Ovary (tissue), 7 donors: ENCODE measurements at regions not wholly inside any gene's neighbourhood (a gene's known extent, or its start where the extent isn't known, plus 50 kb on each side); places are given as distances from the start of the nearest gene placed in this dataset.

Experiments
- DNase-seq, 5 donors: peaks; one replicate each; pipeline ENCODE4 v3.0.0-alpha.2; 2019 to 2020
- H3K27ac ChIP-seq, 2 donors: fragments of 200-600 bp; one replicate each; pipeline versions ENCODE4 v1.5.1 to v1.8.0; 2019 to 2022
- H3K27me3 ChIP-seq: fragments of 200-600 bp; one replicate; pipeline ENCODE4 v1.8.0; 2022
- H3K36me3 ChIP-seq: fragments of 200-600 bp; sonication (generic); one replicate; pipeline ENCODE4 v1.5.1; 2019
- H3K4me1 ChIP-seq: one replicate; pipeline ENCODE4 v1.8.1; 2013; ENCODE audit warnings: mild to moderate bottlenecking, moderate library complexity; ENCODE audit not compliant: insufficient read depth
- H3K4me3 ChIP-seq: fragments of 200-600 bp; sonication (generic); one replicate; pipeline ENCODE4 v1.5.1; 2017
- H3K9me3 ChIP-seq, 2 donors: fragments of 200-600 bp in 1 of 2; sonication (generic) in 1 of 2; one replicate each; pipeline versions ENCODE4 v1.5.1 to v1.8.1; 2013 to 2019; ENCODE audit warnings: mild to moderate bottlenecking in 1 of 2, moderate library complexity in 1 of 2
- CTCF ChIP-seq, 3 donors: fragments of 450-650 bp in 2 of 3; fragments of 200-600 bp in 1 of 3; IDR thresholded peaks; one replicate each; pipeline versions ENCODE4 v1.5.1 to v1.8.0; 2016 to 2022; ENCODE audit warnings: antibody characterized with exemption in 3 of 3, mild to moderate bottlenecking in 1 of 3
- EP300 ChIP-seq: sonication (generic); formaldehyde crosslinking; IDR thresholded peaks from one replicate; pipeline ENCODE4 v1.6.1; 2017; ENCODE audit warnings: antibody characterized with exemption
- POLR2A ChIP-seq: fragments of 450-650 bp; IDR thresholded peaks from one replicate; pipeline ENCODE4 v1.6.1; 2017; ENCODE audit warnings: antibody characterized with exemption, mild to moderate bottlenecking, moderate library complexity
- WGBS, 3 donors: extraction: QIAGEN DNeasy Blood & Tissue Kit in 1 of 3; methylation state at CpG; one replicate each; pipeline versions ENCODE4 v1.1.5 to v1.1.7; 2013 to 2017; 5-methylcytosine and 5-hydroxymethylcytosine counted together
- intact Hi-C, 4 donors: fragments of 100-400 bp; cut with DNase I; formaldehyde crosslinking; loops; one replicate each; pipeline versions ENCODE4 v1.11.0 to v1.15.1; 2022 to 2023
- donor health status: DM: no; HTN: no; CAD: no; lungs with moderate emphysema.
- donor health status: DM: no; HTN: no; CAD: no.
- donor health status: Bipolar disorder and iron deficiency.
- donor health status: DM: no; HTN: no; CAD: no.
- donor health status: DM: yes; HTN: yes; CAD: no.

DNA sequence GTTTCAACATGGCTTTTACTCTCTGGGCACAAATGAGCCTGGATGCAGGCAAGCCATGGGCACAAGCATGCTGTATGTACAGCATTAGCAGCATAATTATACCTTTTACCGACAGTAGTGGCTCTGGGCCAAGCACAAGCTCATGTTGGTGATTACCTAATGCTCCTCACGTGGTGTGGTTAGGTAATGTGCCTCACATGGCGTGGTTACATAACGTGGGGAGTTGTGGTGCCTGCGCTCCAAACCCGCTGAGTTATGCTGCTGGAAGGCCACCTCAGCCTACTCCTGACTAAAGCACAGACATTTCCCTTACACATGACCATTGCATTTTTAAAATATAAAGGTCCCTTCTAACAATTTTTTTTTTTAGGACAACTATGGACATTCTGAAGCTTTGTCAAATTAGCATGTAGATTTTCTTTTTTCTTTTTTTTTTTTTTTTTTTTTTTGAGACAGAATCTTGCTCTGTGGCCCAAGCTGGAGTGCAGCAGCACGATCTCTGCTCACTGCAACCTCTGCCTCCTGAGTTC, 794.0 kb downstream of the EFNA5 start:
- Histone ChIP-seq H3K27me3 (no peaks in the 10 kb centered on the region), H3K9me3 (no peaks in the 10 kb centered on the region), H3K4me1 (no peaks in the 10 kb centered on the region), H3K27ac (no peak overlapping the region), H3K4me3 (no peak overlapping the region), H3K36me3 (no peaks in the 10 kb centered on the region)
- intact Hi-C loops: no loop called here
- TF ChIP-seq EP300 (no peak), POLR2A (no peak), CTCF (IDR thresholded peaks at IDR 0.05) (no peak)
- no peak for DNase-seq
- 93 to 96% (median 94%) methylated on average over 7 of the region's 7 CpGs for WGBS, 3 donors

- H3K27ac ChIP-seq: no peak overlapping the region
- H3K36me3 ChIP-seq: no peaks in the 10 kb centered on the region
- H3K4me3 ChIP-seq: no peak overlapping the region
- no peaks in the 10 kb centered on the region for H3K9me3 ChIP-seq
- no peak for DNase-seq
- WGBS, 3 donors: 95 to 100% (median 98%) methylated on average over 6 of the region's 6 CpGs
- no peaks in the 10 kb centered on the region for H3K27me3 ChIP-seq
- no peak for TF ChIP-seq CTCF (IDR thresholded peaks at IDR 0.05)
- TF ChIP-seq POLR2A: no peak
- TF ChIP-seq EP300: no peak
- H3K4me1 ChIP-seq: no peaks in the 10 kb centered on the region
- intact Hi-C loops: no loop called here
Measured at GRCh38 chr5:106876298-106876622, 794.5 kb downstream of the EFNA5 start.

DNA sequence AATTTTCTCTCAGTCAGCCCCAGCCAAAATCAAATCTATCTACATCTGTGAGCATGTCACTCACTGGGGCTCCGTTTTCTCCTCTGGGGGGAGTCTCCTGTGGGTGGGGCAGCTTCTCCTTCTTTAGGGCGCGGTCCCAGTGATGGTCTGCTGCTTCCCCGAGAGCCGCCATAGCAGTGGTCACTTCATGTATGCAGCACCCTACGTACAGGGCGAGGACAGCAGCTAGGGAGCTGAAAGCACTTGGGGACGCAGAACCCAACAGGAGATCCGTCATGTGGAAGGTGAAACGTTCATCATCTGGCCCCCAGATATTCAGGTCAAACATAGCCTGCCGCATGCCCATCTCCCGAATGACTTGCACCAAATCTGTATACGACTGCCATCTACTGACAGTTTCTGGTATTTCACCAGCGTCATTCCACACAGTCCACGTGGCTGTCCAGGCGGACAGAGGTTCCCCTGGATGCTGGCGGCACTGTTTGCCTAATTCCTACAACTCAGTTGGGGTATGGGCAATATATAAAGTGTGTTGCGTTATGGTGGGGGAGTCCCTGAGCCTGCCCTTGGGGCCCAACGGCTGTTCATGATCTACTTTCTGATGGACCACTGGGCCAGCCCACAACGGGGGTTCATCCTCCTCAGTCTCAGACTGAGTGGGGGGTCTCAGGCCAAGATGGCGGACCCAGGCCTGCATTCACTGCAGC, 795.0 kb downstream of the EFNA5 start:
- no peak overlapping the region for H3K4me3 ChIP-seq
- DNase-seq: no peak
- H3K27me3 ChIP-seq: no peaks in the 10 kb centered on the region
- H3K9me3 ChIP-seq: no peaks in the 10 kb centered on the region
- no peaks in the 10 kb centered on the region for H3K4me1 ChIP-seq
- WGBS, 3 donors: 89 to 91% (median 91%) methylated on average over 21 of the region's 21 CpGs
- intact Hi-C loops: no loop called here
- no peaks in the 10 kb centered on the region for H3K36me3 ChIP-seq
- H3K27ac ChIP-seq: no peak overlapping the region
- TF ChIP-seq POLR2A (no peak), EP300 (no peak), CTCF (IDR thresholded peaks at IDR 0.05) (no peak)

GRCh38 chr5:106874974-106875373, 795.8 kb downstream of the EFNA5 start:
- intact Hi-C loops: no loop called here
- Histone ChIP-seq H3K4me3 (no peak overlapping the region), H3K27ac (no peak overlapping the region), H3K4me1 (no peaks in the 10 kb centered on the region), H3K36me3 (no peaks in the 10 kb centered on the region), H3K27me3 (no peaks in the 10 kb centered on the region), H3K9me3 (no peaks in the 10 kb centered on the region)
- 83 to 98% (median 96%) methylated on average over 9 of the region's 9 CpGs for WGBS, 3 donors
- no peak for TF ChIP-seq EP300
- no peak for TF ChIP-seq POLR2A
- no peak for TF ChIP-seq CTCF (IDR thresholded peaks at IDR 0.05)
- no peak for DNase-seq
